Keratinocyte (primary cell): ENCODE measurements at regions not wholly inside any gene's neighbourhood (a gene's known extent, or its start where the extent isn't known, plus 50 kb on each side); places are given as distances from the start of the nearest gene placed in this dataset.

ENCODE experiments used
- CTCF ChIP-seq, 3 experiments: IDR thresholded peaks in 1 of 3; conservative IDR thresholded peaks in 1 of 3; optimal IDR thresholded peaks in 1 of 3; 2 replicates in 2 of 3; 3 replicates in 1 of 3; pipeline versions ENCODE3 to v1.5.1; 2011; ENCODE audit warnings: low read length in 3 of 3, mild to moderate bottlenecking in 3 of 3, moderate library complexity in 2 of 3, control low read depth in 1 of 3, inconsistent platforms in 1 of 3; ENCODE audit not compliant: insufficient read depth in 2 of 3; ENCODE audit errors: extremely low read depth in 1 of 3
- EZH2 ChIP-seq: IDR thresholded peaks from one replicate; pipeline ENCODE4 v1.6.1; 2012; ENCODE audit warnings: inconsistent platforms, mild to moderate bottlenecking, low read length, moderate library complexity

- TF ChIP-seq CTCF (optimal IDR thresholded peaks at IDR 0.05 in 1 of 3, IDR thresholded peaks at IDR 0.05 in 1 of 3, conservative IDR thresholded peaks at IDR 0.05 in 1 of 3; ENCODE audit: extremely low read depth in 1 of 3, insufficient read depth in 2 of 3, low read length in 3 of 3) (no peak), EZH2 (no peak)
Observed at GRCh38 chr18:76134628-76135027, 360.4 kb downstream of the ZNF516 start.
